Thyroid gland (tissue), 4 donors: ENCODE measurements at regions not wholly inside any gene's neighbourhood (a gene's known extent, or its start where the extent isn't known, plus 50 kb on each side); places are given as distances from the start of the nearest gene placed in this dataset.

ENCODE experiments used
- CTCF ChIP-seq, 6 experiments: fragments of 200-600 bp in 3 of 6; fragments of 450-650 bp in 3 of 6; sonication (generic) in 3 of 6; IDR thresholded peaks; one replicate each; pipeline ENCODE4 v1.5.1; 2016 to 2019; ENCODE audit warnings: antibody characterized with exemption in 6 of 6, mild to moderate bottlenecking in 2 of 6, inconsistent platforms in 1 of 6, moderate library complexity in 1 of 6
- POLR2A ChIP-seq, 2 donors: fragments of 450-650 bp; IDR thresholded peaks; one replicate each; pipeline ENCODE4 v1.6.1; 2017; ENCODE audit warnings: antibody characterized with exemption in 2 of 2, mild to moderate bottlenecking in 2 of 2, moderate library complexity in 1 of 2

- TF ChIP-seq CTCF (IDR thresholded peaks at IDR 0.05), result no peak
- TF ChIP-seq POLR2A (IDR thresholded peaks at IDR 0.05), result no peak
Observed at GRCh38 chr15:91498749-91499062, 354.8 kb upstream of the SLCO3A1 start.
